CD4-positive, alpha-beta T cell (primary cell): ENCODE measurements at regions not wholly inside any gene's neighbourhood (a gene's known extent, or its start where the extent isn't known, plus 50 kb on each side); places are given as distances from the start of the nearest gene placed in this dataset.

Source experiments
- ATAC-seq: fragments of 200-7000 bp; cut with Tn5 transposase; one replicate; pipeline ENCODE4 v1.10.0; 2022; ENCODE audit warnings: mild to moderate bottlenecking; ENCODE audit not compliant: poor library complexity
- CTCF ChIA-PET: fragments of 350-600 bp; sonication (Branson Sonifier 250); formaldehyde crosslinking; loops from one replicate; lab custom pipeline; 2021; ENCODE audit warnings: antibody characterized with exemption, inconsistent platforms; lab: Charles Lee
- POLR2A ChIA-PET: fragments of 350-600 bp; sonication (Branson Sonifier 250); formaldehyde crosslinking; loops from one replicate; lab custom pipeline; 2021; ENCODE audit warnings: antibody characterized with exemption, inconsistent platforms; lab: Charles Lee
- DNase-seq, 14 experiments: peaks; one replicate each; pipeline ENCODE4 v3.0.0-alpha.2; 2013 to 2020; ENCODE audit warnings: mixed read lengths in 2 of 14
- H3K27ac ChIP-seq, 2 donors: one replicate each; pipeline versions ENCODE4 v1.5.1 to v1.7.0; 2013; ENCODE audit warnings: low read length in 2 of 2, low read depth in 1 of 2, mild to moderate bottlenecking in 1 of 2
- H3K27me3 ChIP-seq, 2 experiments: 1 replicate in 1 of 2; 2 replicates in 1 of 2; pipeline versions ENCODE4 v1.6.1 to v1.7.0; 2013; ENCODE audit warnings: low read length in 2 of 2, control low read depth in 1 of 2, mild to moderate bottlenecking in 1 of 2, moderate library complexity in 1 of 2; ENCODE audit not compliant: insufficient read depth in 2 of 2, control insufficient read depth in 1 of 2
- H3K36me3 ChIP-seq: one replicate; pipeline ENCODE4 v1.6.1; 2013; ENCODE audit warnings: low read length, control low read depth; ENCODE audit not compliant: insufficient read depth
- H3K4me1 ChIP-seq: one replicate; pipeline ENCODE4 v1.6.1; 2013; ENCODE audit warnings: low read length, control low read depth; ENCODE audit not compliant: insufficient read depth
- H3K4me3 ChIP-seq: one replicate; pipeline ENCODE4 v1.5.1; 2013; ENCODE audit warnings: mild to moderate bottlenecking, low read length, moderate library complexity
- H3K9me3 ChIP-seq, 2 experiments: 1 replicate in 1 of 2; 2 replicates in 1 of 2; pipeline versions ENCODE4 v1.6.1 to v1.7.0; 2013; ENCODE audit warnings: low read length in 2 of 2, mild to moderate bottlenecking in 2 of 2, control low read depth in 1 of 2, moderate library complexity in 1 of 2; ENCODE audit not compliant: control insufficient read depth in 1 of 2, insufficient read depth in 1 of 2
- H3K27ac Mint-ChIP-seq: one replicate; pipeline ENCODE4 v1.8.0; 2020; ENCODE audit warnings: mixed read lengths
- H3K27me3 Mint-ChIP-seq: one replicate; pipeline ENCODE4 v1.8.0; 2021; ENCODE audit warnings: mixed read lengths
- H3K36me3 Mint-ChIP-seq: one replicate; pipeline ENCODE4 v1.8.0; 2021; ENCODE audit warnings: low read depth, mixed read lengths
- H3K4me1 Mint-ChIP-seq: one replicate; pipeline ENCODE4 v1.8.0; 2021; ENCODE audit warnings: low read depth, mixed read lengths
- H3K4me3 Mint-ChIP-seq: one replicate; pipeline ENCODE4 v1.8.0; 2020; ENCODE audit warnings: mild to moderate bottlenecking, mixed read lengths
- H3K9me3 Mint-ChIP-seq: one replicate; pipeline ENCODE4 v1.8.0; 2020; ENCODE audit warnings: mixed read lengths
- CTCF ChIP-seq: fragments of 200-600 bp; IDR thresholded peaks from one replicate; pipeline ENCODE4 v1.8.0; 2022; ENCODE audit warnings: antibody characterized with exemption, mild to moderate bottlenecking
- intact Hi-C, 2 experiments: fragments of 100-400 bp; cut with DNase I in 1 of 2; cut with micrococcal nuclease in 1 of 2; formaldehyde crosslinking; loops; one replicate each; pipeline versions ENCODE4 v1.15.1 to v1.9.0; 2023 to 2025; cut with DNase I, micrococcal nuclease

- H3K4me3 Mint-ChIP-seq = no peak overlapping the region
- no peak overlapping the region for H3K27ac ChIP-seq
- intact Hi-C loops = no loop called here
- H3K27ac Mint-ChIP-seq = no peak overlapping the region
- H3K9me3 Mint-ChIP-seq = no peaks in the 10 kb centered on the region
- H3K4me1 ChIP-seq = no peaks in the 10 kb centered on the region
- no peaks in the 10 kb centered on the region for H3K36me3 Mint-ChIP-seq
- ATAC-seq (no peak), DNase-seq (no peak)
- no peaks in the 10 kb centered on the region for H3K4me1 Mint-ChIP-seq
- H3K27me3 ChIP-seq = no peaks in the 10 kb centered on the region
- H3K9me3 ChIP-seq = no peaks in the 10 kb centered on the region
- no peaks in the 10 kb centered on the region for H3K27me3 Mint-ChIP-seq
- CTCF ChIA-PET = no interaction called here
- H3K4me3 ChIP-seq = no peak overlapping the region
- no peak for TF ChIP-seq CTCF
- POLR2A ChIA-PET = no interaction called here
- no peaks in the 10 kb centered on the region for H3K36me3 ChIP-seq
Observed at GRCh38 chr1:216804111-216804510, 80.9 kb upstream of the ESRRG start.

GRCh38 chr1:216794586-216794985 lies 71.4 kb upstream of the ESRRG start:
- intact Hi-C loops = no loop called here
- H3K4me1 Mint-ChIP-seq = no peaks in the 10 kb centered on the region

GRCh38 chr1:216793973-216794372 lies 70.7 kb upstream of the ESRRG start:
- Mint-ChIP-seq H3K27ac (no peak overlapping the region), H3K36me3 (no peaks in the 10 kb centered on the region), H3K4me1 (no peaks in the 10 kb centered on the region), H3K4me3 (no peak overlapping the region), H3K9me3 (peaks cover 3% of the 10 kb centered on the region), H3K27me3 (no peaks in the 10 kb centered on the region)
- ATAC-seq (no peak), DNase-seq (no peak)
- ChIA-PET POLR2A (no interaction called here), CTCF (no interaction called here)
- Histone ChIP-seq H3K4me3 (no peak overlapping the region), H3K36me3 (no peaks in the 10 kb centered on the region), H3K4me1 (no peaks in the 10 kb centered on the region), H3K27me3 (no peaks in the 10 kb centered on the region), H3K9me3 (peaks cover 0 to 3% of the 10 kb centered on the region in 2 experiments), H3K27ac (no peak overlapping the region)
- intact Hi-C loops = no loop called here
- TF ChIP-seq CTCF = no peak

More at GRCh38 chr1:216794586-216794985, 71.4 kb upstream of the ESRRG start:
- Mint-ChIP-seq H3K36me3 (no peaks in the 10 kb centered on the region), H3K27ac (no peak overlapping the region), H3K4me3 (no peak overlapping the region), H3K9me3 (peaks cover 3% of the 10 kb centered on the region), H3K27me3 (no peaks in the 10 kb centered on the region)
- ChIA-PET POLR2A (no interaction called here), CTCF (no interaction called here)
- Histone ChIP-seq H3K4me3 (no peak overlapping the region), H3K27ac (no peak overlapping the region), H3K9me3 (peaks cover 0 to 3% of the 10 kb centered on the region in 2 experiments), H3K27me3 (no peaks in the 10 kb centered on the region), H3K36me3 (no peaks in the 10 kb centered on the region), H3K4me1 (no peaks in the 10 kb centered on the region)
- no peak for TF ChIP-seq CTCF
- ATAC-seq (no peak), DNase-seq (no peak)
